SK-N-SH (cell line): ENCODE measurements at regions not wholly inside any gene's neighbourhood (a gene's known extent, or its start where the extent isn't known, plus 50 kb on each side); places are given as distances from the start of the nearest gene placed in this dataset.
"Not testable (repeated sequence)": the region's sequence is repeated elsewhere in the genome, so short reads cannot be mapped to it uniquely, and the experiment has no call there.

ENCODE experiments used
- CTCF ChIA-PET: fragments of 300-600, 350-600 bp; formaldehyde crosslinking; extraction: SDS; loops from one replicate; lab custom pipeline; 2021; lab: Yijun Ruan, JAX
- POLR2A ChIA-PET: fragments of 350-600 bp; sonication (Branson Sonifier 250); formaldehyde crosslinking; extraction: SDS; loops from one replicate; lab custom pipeline; 2020; ENCODE audit warnings: antibody characterized with exemption, inconsistent platforms; lab: Yijun Ruan, JAX
- DNase-seq: peaks from one replicate; pipeline ENCODE4 v3.0.0; 2012
- H2AFZ ChIP-seq: fragments of 200-600 bp; sonication (generic); 2 replicates; pipeline ENCODE4 v1.8.1; 2016; ENCODE audit warnings: antibody characterized with exemption, mild to moderate bottlenecking, low read depth
- H3F3A ChIP-seq: fragments of 200-600 bp; sonication (generic); replicated peaks from 2 replicates; pipeline ENCODE3; 2016; ENCODE audit warnings: antibody characterized with exemption, mild to moderate bottlenecking; ENCODE audit not compliant: insufficient read depth
- H3K27ac ChIP-seq, 2 experiments: fragments of 200-500 bp in 1 of 2; fragments of 200-600 bp in 1 of 2; sonication (Bioruptor generic) in 1 of 2; sonication (generic), shearing (Covaris generic) in 1 of 2; 2 replicates each; pipeline versions ENCODE4 v1.5.1 to v1.6.1; 2014 to 2016; ENCODE audit warnings: low read depth in 2 of 2, inconsistent platforms in 1 of 2, low read length in 1 of 2, mild to moderate bottlenecking in 1 of 2, mixed read lengths in 1 of 2
- H3K27me3 ChIP-seq: fragments of 200-600 bp; sonication (generic), shearing (Covaris generic); 2 replicates; pipeline ENCODE4 v1.6.1; 2016; ENCODE audit warnings: mixed run types; ENCODE audit not compliant: insufficient read depth
- H3K36me3 ChIP-seq, 2 experiments: fragments of 200-500 bp in 1 of 2; fragments of 200-600 bp in 1 of 2; sonication (Bioruptor generic) in 1 of 2; sonication (generic) in 1 of 2; replicated peaks in 1 of 2; 2 replicates each; pipeline versions ENCODE3 to v1.5.1; 2014 to 2016; ENCODE audit warnings: low read length in 1 of 2, mild to moderate bottlenecking in 1 of 2; ENCODE audit not compliant: insufficient read depth in 2 of 2, control insufficient read depth in 1 of 2
- H3K4me1 ChIP-seq, 2 experiments: fragments of 200-500 bp in 1 of 2; fragments of 200-600 bp in 1 of 2; sonication (Bioruptor generic) in 1 of 2; sonication (generic), shearing (Covaris generic) in 1 of 2; 2 replicates each; pipeline versions ENCODE4 v1.5.1 to v1.6.1; 2014 to 2016; ENCODE audit warnings: low read depth in 1 of 2, low read length in 1 of 2, mixed run types in 1 of 2; ENCODE audit not compliant: insufficient read depth in 2 of 2, control insufficient read depth in 1 of 2
- H3K4me2 ChIP-seq: fragments of 200-600 bp; sonication (generic), shearing (Covaris generic); 2 replicates; pipeline ENCODE4 v1.6.1; 2017; ENCODE audit warnings: mixed run types
- H3K4me3 ChIP-seq, 2 experiments: fragments of 200-500 bp in 1 of 2; fragments of 200-600 bp in 1 of 2; sonication (Bioruptor generic) in 1 of 2; sonication (generic), shearing (Covaris generic) in 1 of 2; 2 replicates each; pipeline versions ENCODE4 v1.5.1 to v1.8.1; 2014 to 2016; ENCODE audit warnings: low read depth in 2 of 2, inconsistent platforms in 1 of 2, low read length in 1 of 2, mild to moderate bottlenecking in 1 of 2, mixed read lengths in 1 of 2, moderate library complexity in 1 of 2
- H3K79me2 ChIP-seq: fragments of 200-600 bp; sonication (generic); 2 replicates; pipeline ENCODE4 v1.8.1; 2017; ENCODE audit warnings: mild to moderate bottlenecking; ENCODE audit not compliant: insufficient read depth
- H3K9ac ChIP-seq: fragments of 200-600 bp; sonication (generic); 2 replicates; pipeline ENCODE4 v1.6.1; 2017; ENCODE audit warnings: mixed run types
- H3K9me2 ChIP-seq: fragments of 200-600 bp; sonication (generic); 2 replicates; pipeline ENCODE4 v1.6.1; 2017; ENCODE audit warnings: mixed run types
- H3K9me3 ChIP-seq: fragments of 200-600 bp; sonication (generic); 2 replicates; pipeline ENCODE4 v1.6.1; 2017; ENCODE audit warnings: mixed run types, mild to moderate bottlenecking, moderate library complexity
- H4K20me1 ChIP-seq: fragments of 200-600 bp; sonication (generic); 2 replicates; pipeline ENCODE4 v1.6.1; 2017; ENCODE audit warnings: mild to moderate bottlenecking, mixed run types; ENCODE audit not compliant: insufficient read depth
- CHD2 ChIP-seq: fragments of 150-350 bp; IDR thresholded peaks from 2 replicates; pipeline ENCODE4 v1.6.1; 2018; ENCODE audit warnings: low read length; ENCODE audit not compliant: partially characterized antibody
- CTCF ChIP-seq: fragments of 200-600 bp; sonication (generic); IDR thresholded peaks from 2 replicates; pipeline ENCODE4 v1.6.1; 2017; ENCODE audit warnings: antibody characterized with exemption, mild to moderate bottlenecking, moderate library complexity
- FOXM1 ChIP-seq: IDR thresholded peaks from 2 replicates; pipeline ENCODE4 v1.4.0; 2012; ENCODE audit warnings: low read depth, mild to moderate bottlenecking
- MXI1 ChIP-seq: IDR thresholded peaks from 2 replicates; pipeline ENCODE4 v1.6.1; 2012; ENCODE audit warnings: mild to moderate bottlenecking, low read depth, low read length, improper control_type of control experiment
- RAD21 ChIP-seq: IDR thresholded peaks from 2 replicates; pipeline ENCODE4 v1.6.1; 2012; ENCODE audit warnings: mild to moderate bottlenecking, low read length
- RCOR1 ChIP-seq: fragments of 150-350 bp; IDR thresholded peaks from 2 replicates; pipeline ENCODE4 v1.6.1; 2017; ENCODE audit warnings: antibody characterized with exemption, low read length
- SIN3A ChIP-seq: IDR thresholded peaks from 2 replicates; pipeline ENCODE4 v1.6.1; 2012; ENCODE audit warnings: low read depth, mild to moderate bottlenecking, low read length, moderate library complexity, borderline replicate concordance
- ZBTB33 ChIP-seq: IDR thresholded peaks from 2 replicates; pipeline ENCODE4 v1.4.0; 2012; ENCODE audit warnings: low read depth, borderline replicate concordance
- WGBS: methylation state at CpG from one replicate; pipeline ENCODE4 v1.1.6; 2017; ENCODE audit warnings: low lambda C conversion rate; 5-methylcytosine and 5-hydroxymethylcytosine counted together

DNA sequence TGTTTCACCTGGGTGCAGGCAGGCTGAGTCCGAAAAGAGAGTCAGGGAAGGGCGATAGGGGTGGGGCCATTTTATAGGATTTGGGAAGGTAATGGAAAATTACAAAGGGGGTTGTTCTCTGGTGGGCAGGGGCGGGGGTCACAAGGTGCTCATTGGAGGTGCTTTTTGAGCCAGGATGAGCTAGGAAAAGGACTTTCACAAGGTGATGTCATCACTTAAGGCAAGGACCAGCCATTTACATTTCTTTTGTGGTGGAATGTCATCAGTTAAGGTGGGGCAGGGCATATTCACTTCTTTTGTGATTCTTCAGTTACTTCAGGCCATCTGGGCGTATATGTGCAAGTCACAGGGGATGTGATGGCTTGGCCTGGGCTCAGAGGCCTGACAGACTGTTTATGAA, 1040.0 kb downstream of the TAF11L14 start:
- H3K36me3 ChIP-seq, H3K9me2 ChIP-seq, H3K9me3 ChIP-seq, H3K4me2 ChIP-seq, H3K4me3 ChIP-seq, H3K4me1 ChIP-seq, H3K9ac ChIP-seq, H3F3A ChIP-seq, H3K79me2 ChIP-seq, H3K27me3 ChIP-seq, POLR2A ChIA-PET, CTCF ChIA-PET, DNase-seq, H3K27ac ChIP-seq, H2AFZ ChIP-seq, H4K20me1 ChIP-seq: not testable (repeated sequence)
- WGBS, result 6% methylated on average over 2 of the region's 4 CpGs

GRCh38 chr5:18675041-18675440, 1040.8 kb downstream of the TAF11L14 start:
- H3K79me2 ChIP-seq, result no peaks in the 10 kb centered on the region
- H3K9me2 ChIP-seq, result no peaks in the 10 kb centered on the region
- no peak for DNase-seq
- H3K4me1 ChIP-seq, result no peaks in the 10 kb centered on the region
- ChIA-PET CTCF (interaction anchor here (0.7 kb wide), 1 partner anchor 50 kb away, joined by 3 read pairs; no protein-coding TSS in a partner anchor), POLR2A (no interaction called here)
- H3K36me3 ChIP-seq, result no peaks in the 10 kb centered on the region
- no peak overlapping the region for H3K4me3 ChIP-seq
- H3K27ac ChIP-seq, result no peak overlapping the region
- no peak for TF ChIP-seq CHD2
- TF ChIP-seq MXI1, result no peak
- no peak for TF ChIP-seq RAD21
- TF ChIP-seq ZBTB33, result no peak
- no peak for TF ChIP-seq RCOR1
- TF ChIP-seq CTCF, result no peak
- no peaks in the 10 kb centered on the region for H4K20me1 ChIP-seq
- WGBS, result 19% methylated on average over 2 of the region's 2 CpGs
- no peaks in the 10 kb centered on the region for H3K9me3 ChIP-seq
- no peaks in the 10 kb centered on the region for H3K27me3 ChIP-seq
- H3F3A ChIP-seq, result no peaks in the 10 kb centered on the region
- no peak overlapping the region for H3K4me2 ChIP-seq
- no peak overlapping the region for H3K9ac ChIP-seq
- H2AFZ ChIP-seq, result no peak overlapping the region

DNA sequence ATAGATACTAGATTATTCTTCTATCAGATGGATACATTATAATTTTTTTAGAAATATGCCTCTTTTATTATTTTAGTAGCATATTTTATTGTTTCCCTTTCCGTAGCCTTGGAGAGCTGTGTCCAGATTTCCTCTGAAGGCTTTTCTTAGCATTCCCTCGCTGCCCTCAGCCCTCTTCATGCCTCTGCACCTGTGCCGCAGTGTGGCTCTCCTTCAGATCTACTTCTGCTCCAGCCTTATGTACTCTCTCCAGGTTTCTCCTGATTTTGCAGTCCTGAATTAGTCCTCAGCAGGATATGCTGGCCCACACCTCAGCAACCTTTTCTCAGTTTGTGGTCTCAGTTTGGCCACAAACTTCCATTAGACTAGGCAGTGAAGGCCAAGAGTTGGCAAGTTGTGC, 1052.0 kb downstream of the TAF11L14 start:
- 41% methylated on average over 3 of the region's 3 CpGs for WGBS
- ChIA-PET POLR2A (no interaction called here), CTCF (interaction anchor here (2.9 to 3.1 kb wide), 2 partner anchors 11 to 220 kb away, joined by 6 to 12 read pairs; no protein-coding TSS in a partner anchor)
- Histone ChIP-seq H3K4me1 (no peaks in the 10 kb centered on the region), H3K9me3 (no peaks in the 10 kb centered on the region), H3K9me2 (no peaks in the 10 kb centered on the region), H3K27ac (no peak overlapping the region), H2AFZ (no peak overlapping the region), H3K79me2 (no peaks in the 10 kb centered on the region), H3K4me2 (no peak overlapping the region), H3K4me3 (no peak overlapping the region), H4K20me1 (no peaks in the 10 kb centered on the region), H3K9ac (no peak overlapping the region), H3F3A (no peaks in the 10 kb centered on the region), H3K27me3 (peaks cover 5% of the 10 kb centered on the region; the same call in 1 of the 2 replicates), H3K36me3 (no peaks in the 10 kb centered on the region)
- DNase-seq, result no peak
- no peak for TF ChIP-seq FOXM1
- TF ChIP-seq SIN3A, result no peak
